Hepatocyte (in vitro differentiated cells): ENCODE measurements at regions not wholly inside any gene's neighbourhood (a gene's known extent, or its start where the extent isn't known, plus 50 kb on each side); places are given as distances from the start of the nearest gene placed in this dataset.

Experiments
- EZH2 ChIP-seq: fragments of 200-600 bp; sonication (generic); IDR thresholded peaks from 2 replicates; pipeline ENCODE4 v1.6.1; 2016; ENCODE audit warnings: antibody characterized with exemption, mild to moderate bottlenecking, borderline replicate concordance
- EZH2phosphoT487 ChIP-seq: fragments of 200-600 bp; sonication (generic); IDR thresholded peaks from one replicate; pipeline ENCODE4 v1.6.1; 2018; ENCODE audit warnings: antibody characterized with exemption, mild to moderate bottlenecking, low read depth, moderate library complexity; ENCODE audit not compliant: unreplicated experiment, severe bottlenecking
- TF ChIP-seq, protein P1 (sequence below): fragments of 200-600 bp; sonication (generic); IDR thresholded peaks from 2 replicates; pipeline ENCODE4 v1.5.1; 2016; ENCODE audit warnings: antibody characterized with exemption, mild to moderate bottlenecking; ENCODE audit not compliant: poor library complexity

DNA sequence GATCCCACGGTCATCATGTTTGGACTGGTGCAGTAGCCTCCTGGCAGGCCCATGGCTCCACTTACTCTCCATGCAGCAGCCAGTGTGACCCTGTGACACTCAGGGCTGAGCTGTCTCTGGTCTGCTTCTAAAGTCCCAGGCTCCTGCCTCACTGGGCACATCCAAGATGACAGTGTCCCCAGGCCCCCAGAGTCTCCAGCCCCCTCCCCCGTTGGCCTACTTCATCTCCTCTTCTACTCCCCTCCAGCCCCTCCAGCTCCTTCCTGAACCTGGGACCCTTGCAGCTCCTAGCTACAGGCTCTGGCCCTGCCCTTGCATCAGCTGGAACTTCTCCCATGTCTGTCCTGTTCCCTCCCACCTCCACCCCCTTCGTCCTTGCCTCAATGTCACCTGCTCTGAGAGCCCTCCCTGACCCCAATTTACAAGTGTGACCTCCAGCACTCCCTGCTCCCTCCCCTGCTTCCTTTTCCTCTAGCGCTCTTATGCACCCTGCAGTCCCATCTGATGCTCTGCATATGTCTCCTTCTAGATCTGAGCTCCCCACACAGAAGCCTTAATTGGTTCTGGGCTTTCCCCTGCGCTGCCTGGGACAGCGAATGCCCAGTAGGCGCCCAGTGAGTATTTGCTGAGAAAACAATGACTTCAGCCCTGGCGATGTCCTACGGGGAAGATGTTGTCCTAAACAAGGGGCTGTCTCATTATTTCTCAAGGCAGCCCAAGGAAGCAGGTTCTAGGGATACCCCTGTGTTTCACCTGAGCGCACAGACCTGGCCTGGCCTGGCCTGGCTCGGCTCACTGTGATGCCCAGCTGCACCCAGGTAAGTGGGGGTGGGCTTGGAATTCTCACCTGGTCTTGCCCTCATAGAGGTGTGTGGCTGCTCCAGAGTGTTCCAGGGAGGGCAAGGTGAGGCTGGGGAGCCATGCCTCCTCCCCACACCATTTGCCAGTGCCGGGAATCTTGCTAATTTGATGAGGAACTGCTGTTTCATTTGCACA is 600.6 kb downstream of the PTPRU start:
- TF ChIP-seq, protein P1, sequence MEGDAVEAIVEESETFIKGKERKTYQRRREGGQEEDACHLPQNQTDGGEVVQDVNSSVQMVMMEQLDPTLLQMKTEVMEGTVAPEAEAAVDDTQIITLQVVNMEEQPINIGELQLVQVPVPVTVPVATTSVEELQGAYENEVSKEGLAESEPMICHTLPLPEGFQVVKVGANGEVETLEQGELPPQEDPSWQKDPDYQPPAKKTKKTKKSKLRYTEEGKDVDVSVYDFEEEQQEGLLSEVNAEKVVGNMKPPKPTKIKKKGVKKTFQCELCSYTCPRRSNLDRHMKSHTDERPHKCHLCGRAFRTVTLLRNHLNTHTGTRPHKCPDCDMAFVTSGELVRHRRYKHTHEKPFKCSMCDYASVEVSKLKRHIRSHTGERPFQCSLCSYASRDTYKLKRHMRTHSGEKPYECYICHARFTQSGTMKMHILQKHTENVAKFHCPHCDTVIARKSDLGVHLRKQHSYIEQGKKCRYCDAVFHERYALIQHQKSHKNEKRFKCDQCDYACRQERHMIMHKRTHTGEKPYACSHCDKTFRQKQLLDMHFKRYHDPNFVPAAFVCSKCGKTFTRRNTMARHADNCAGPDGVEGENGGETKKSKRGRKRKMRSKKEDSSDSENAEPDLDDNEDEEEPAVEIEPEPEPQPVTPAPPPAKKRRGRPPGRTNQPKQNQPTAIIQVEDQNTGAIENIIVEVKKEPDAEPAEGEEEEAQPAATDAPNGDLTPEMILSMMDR: no peak
- no peak for TF ChIP-seq EZH2phosphoT487
- no peak for TF ChIP-seq EZH2
